K562 (cell line): ENCODE measurements at regions not wholly inside any gene's neighbourhood (a gene's known extent, or its start where the extent isn't known, plus 50 kb on each side); places are given as distances from the start of the nearest gene placed in this dataset.

Source experiments
- ATAC-seq: fragments of 200-7000 bp; cut with Tn5 transposase; 3 replicates; pipeline ENCODE4 v1.9.1; 2020; ENCODE audit warnings: moderate library complexity
- BruUV-seq: library from RNA; stranded (reverse); fragments of 400-500 nt; replicated peaks from 2 replicates; lab custom pipeline; 2021; lab: Mats Ljungman, UMichigan
- CTCF ChIA-PET: fragments of 300-600 bp; formaldehyde crosslinking; extraction: SDS; loops from one replicate; lab custom pipeline; 2021; ENCODE audit warnings: low intra/inter-chr PET ratio; lab: Yijun Ruan, JAX
- POLR2A ChIA-PET: fragments of 300-600, 350-650 bp; sonication (Branson Sonifier 250); formaldehyde crosslinking; extraction: SDS; loops from one replicate; lab custom pipeline; 2021; ENCODE audit warnings: antibody characterized with exemption, inconsistent platforms; lab: Yijun Ruan, JAX
- DNase-seq, 4 experiments: peaks; one replicate each; pipeline versions ENCODE4 v3.0.0 to v3.0.0-alpha.2; 2011 to 2018; ENCODE audit warnings: low spot score in 3 of 4, mixed read lengths in 3 of 4; ENCODE audit errors: extremely low read depth in 1 of 4
- FAIRE-seq: peaks from 2 replicates; lab custom pipeline; 2011; peaks lifted over from hg19 to GRCh38; lab: Jason Lieb, UNC
- H2AFZ ChIP-seq: 2 replicates; pipeline ENCODE4 v1.6.0; 2011; ENCODE audit warnings: low read depth, low read length, control low read depth, inconsistent platforms
- H3K27ac ChIP-seq: fragments of 200-600 bp; 3 replicates; pipeline ENCODE4 v1.8.0; 2011; ENCODE audit warnings: low read depth, mild to moderate bottlenecking, control low read depth, inconsistent platforms, low read length, moderate library complexity, mixed read lengths; ENCODE audit errors: extremely low read depth
- H3K27me3 ChIP-seq, 2 experiments: fragments of 300-600 bp in 1 of 2; 2 replicates in 1 of 2; 3 replicates in 1 of 2; pipeline versions ENCODE4 v1.6.0 to v1.8.0; 2011; ENCODE audit warnings: inconsistent platforms in 2 of 2, low read length in 2 of 2, mild to moderate bottlenecking in 1 of 2, mixed read lengths in 1 of 2, moderate library complexity in 1 of 2; ENCODE audit not compliant: control insufficient read depth in 2 of 2, insufficient read depth in 2 of 2
- H3K36me3 ChIP-seq: fragments of 300-600 bp; 3 replicates; pipeline ENCODE4 v1.8.0; 2011; ENCODE audit warnings: mild to moderate bottlenecking, low read length, inconsistent platforms; ENCODE audit not compliant: control insufficient read depth, insufficient read depth
- H3K4me1 ChIP-seq, 2 experiments: fragments of 200-600 bp in 1 of 2; replicated peaks in 1 of 2; 2 replicates in 1 of 2; 3 replicates in 1 of 2; pipeline versions ENCODE4 v1.5.1 to v1.8.0; 2011; ENCODE audit warnings: inconsistent platforms in 2 of 2, low read length in 2 of 2, mild to moderate bottlenecking in 1 of 2, mixed read lengths in 1 of 2, moderate library complexity in 1 of 2; ENCODE audit not compliant: control insufficient read depth in 2 of 2, insufficient read depth in 2 of 2
- H3K4me2 ChIP-seq: 2 replicates; pipeline ENCODE4 v1.6.1; 2011; ENCODE audit warnings: low read length, control low read depth, inconsistent platforms, mixed read lengths; ENCODE audit not compliant: insufficient read depth
- H3K4me3 ChIP-seq: fragments of 200-600 bp; sonication (generic), shearing (Covaris generic); 2 replicates; pipeline ENCODE4 v1.5.1; 2016; ENCODE audit warnings: control low read depth, inconsistent platforms
- H3K79me2 ChIP-seq: fragments of 200-600 bp; 3 replicates; pipeline ENCODE4 v1.8.0; 2011; ENCODE audit warnings: low read length, inconsistent platforms; ENCODE audit not compliant: control insufficient read depth, insufficient read depth
- H3K9ac ChIP-seq, 2 experiments: 2 replicates each; pipeline versions ENCODE4 v1.6.0 to v1.6.1; 2011; ENCODE audit warnings: low read depth in 2 of 2, low read length in 2 of 2, control low read depth in 1 of 2, inconsistent platforms in 1 of 2, mild to moderate bottlenecking in 1 of 2, mixed read lengths in 1 of 2; ENCODE audit not compliant: insufficient read depth in 1 of 2
- H3K9me1 ChIP-seq: one replicate; pipeline ENCODE4 v1.6.0; 2011; ENCODE audit warnings: inconsistent platforms, mild to moderate bottlenecking, low read length, moderate library complexity; ENCODE audit not compliant: control insufficient read depth, insufficient read depth
- H3K9me3 ChIP-seq: replicated peaks from 2 replicates; pipeline ENCODE4 v1.5.1; 2011; ENCODE audit warnings: low read depth, low read length, inconsistent platforms; ENCODE audit not compliant: control insufficient read depth, insufficient read depth
- H4K20me1 ChIP-seq: replicated peaks from 2 replicates; pipeline ENCODE4 v1.6.1; 2011; ENCODE audit warnings: low read length, inconsistent platforms, mixed read lengths; ENCODE audit not compliant: control insufficient read depth, insufficient read depth
- BRD9 ChIP-seq: fragments of 450-650 bp; IDR thresholded peaks from 2 replicates; pipeline ENCODE4 v1.6.1; 2018; ENCODE audit warnings: low read depth; ENCODE audit not compliant: partially characterized antibody
- FOXA3 ChIP-seq, 2 experiments: fragments of 450-650 bp in 1 of 2; sonication (generic) in 1 of 2; formaldehyde crosslinking; IDR thresholded peaks in 1 of 2; conservative IDR thresholded peaks in 1 of 2; 2 replicates each; pipeline versions ENCODE4 v1.4.0 to v1.8.0; 2020 to 2022; ENCODE audit warnings: mild to moderate bottlenecking in 2 of 2, missing genetic modification reagents in 1 of 2
- GATAD2A ChIP-seq: fragments of 450-650 bp; IDR thresholded peaks from 2 replicates; pipeline ENCODE4 v1.6.1; 2017
- HDAC2 ChIP-seq: fragments of 450-650 bp; IDR thresholded peaks from 2 replicates; pipeline ENCODE4 v1.6.1; 2016; ENCODE audit warnings: mild to moderate bottlenecking
- HOXB6 ChIP-seq: fragments of 250-450 bp; sonication (Bioruptor Pico); IDR thresholded peaks from 2 replicates; pipeline ENCODE4 v1.5.1; 2022; ENCODE audit warnings: mild to moderate bottlenecking, borderline replicate concordance
- KLF10 ChIP-seq: fragments of 250-450 bp; sonication (Bioruptor Pico); IDR thresholded peaks from 2 replicates; pipeline ENCODE4 v1.6.1; 2021; ENCODE audit warnings: matching md5 sums
- PCBP1 ChIP-seq: fragments of 200-400 bp; formaldehyde crosslinking; IDR thresholded peaks from 2 replicates; pipeline ENCODE4 v1.6.1; 2018; ENCODE audit warnings: mild to moderate bottlenecking, low read depth, low read length; ENCODE audit not compliant: poor library complexity, severe bottlenecking
- RNF219 ChIP-seq: fragments of 250-450 bp; sonication (Bioruptor Pico); IDR thresholded peaks from 2 replicates; pipeline ENCODE4 v1.5.0; 2022; ENCODE audit warnings: mild to moderate bottlenecking
- ZEB2 ChIP-seq: fragments of 450-650 bp; IDR thresholded peaks from 2 replicates; pipeline ENCODE4 v1.6.1; 2016
- ZNF280A ChIP-seq: fragments of 450-650 bp; IDR thresholded peaks from 2 replicates; pipeline ENCODE4 v1.6.1; 2018; ENCODE audit warnings: mild to moderate bottlenecking, low read depth; ENCODE audit not compliant: partially characterized antibody
- ZNF717 ChIP-seq: fragments of 250-450 bp; sonication (Bioruptor Pico); IDR thresholded peaks from 2 replicates; pipeline ENCODE4 v1.5.0; 2021
- ZNF780A ChIP-seq: fragments of 250-450 bp; sonication (Bioruptor Pico); IDR thresholded peaks from 2 replicates; pipeline ENCODE4 v1.5.0; 2021; ENCODE audit warnings: mild to moderate bottlenecking
- WGBS: fragments of 100-300 bp; shearing (Covaris generic); methylation state at CpG from one replicate; pipeline ENCODE4 v1.1.6; 2016; ENCODE audit warnings: low coverage, mixed read lengths; ENCODE audit not compliant: insufficient coverage; ENCODE audit errors: missing lambda C conversion rate; 5-methylcytosine and 5-hydroxymethylcytosine counted together
- in situ Hi-C: fragments of 300-500 bp; cut with MboI; formaldehyde crosslinking; loops from 4 replicates; pipeline ENCODE4 v1.15.0; 2018; ENCODE audit warnings: inconsistent platforms, mixed read lengths
- intact Hi-C: fragments of 100-400 bp; cut with micrococcal nuclease; formaldehyde crosslinking; loops from 2 replicates; pipeline ENCODE4 v1.14.2; 2022

GRCh38 chr7:25879799-25880198, 272.2 kb upstream of the NFE2L3 start:
- peaks cover 33 to 35% of the 10 kb centered on the region in 2 experiments for H3K27me3 ChIP-seq

More at GRCh38 chr7:25879799-25880198, 272.2 kb upstream of the NFE2L3 start:
- TF ChIP-seq RNF219 (no peak), HDAC2 (no peak), PCBP1 (no peak), ZNF280A (no peak), GATAD2A (no peak), ZNF780A (CRISPR knock-in tag) (no peak), KLF10 (CRISPR knock-in tag) (no peak), HOXB6 (CRISPR knock-in tag) (no peak), ZEB2 (no peak), ZNF717 (CRISPR knock-in tag) (no peak), BRD9 (no peak), FOXA3 (CRISPR knock-in tag; conservative IDR thresholded peaks at IDR 0.05 in 1 of 2, IDR thresholded peaks at IDR 0.05 in 1 of 2) (no peak)
- H3K27ac ChIP-seq = no peak overlapping the region
- WGBS = 7% methylated on average over 3 of the region's 3 CpGs
- H4K20me1 ChIP-seq = no peaks in the 10 kb centered on the region
- no peaks in the 10 kb centered on the region for H3K9me1 ChIP-seq
- H3K79me2 ChIP-seq = no peaks in the 10 kb centered on the region
- H3K9me3 ChIP-seq = peaks cover 3% of the 10 kb centered on the region; the same call in 1 of the 2 replicates
- no peaks in the 10 kb centered on the region for H3K4me1 ChIP-seq
- H3K4me3 ChIP-seq = no peak overlapping the region
- H3K4me2 ChIP-seq = no peak overlapping the region
- no peak for ATAC-seq
- CTCF ChIA-PET = no interaction called here
- in situ Hi-C loops = loop anchor here (25.0 kb wide), 2 partner anchors 633 to 1283 kb away; partner anchors contain the start of genes HOXA10, HOXA3, HOXA7 and HOXA9
- POLR2A ChIA-PET = interaction anchor here (0.9 to 1.0 kb wide), 2 partner anchors 9 to 16 kb away, joined by 3 to 4 read pairs; no protein-coding TSS in a partner anchor
- H3K36me3 ChIP-seq = no peaks in the 10 kb centered on the region
- no peak overlapping the region for H3K9ac ChIP-seq
- no TSS peak for BruUV-seq
- no peak for DNase-seq
- H2AFZ ChIP-seq = no peak overlapping the region
- intact Hi-C loops = no loop called here
- no peak for FAIRE-seq
